ENCODE measurements at regions not wholly inside any gene's neighbourhood (a gene's known extent, or its start where the extent isn't known, plus 50 kb on each side); places are given as distances from the start of the nearest gene placed in this dataset.

DNA sequence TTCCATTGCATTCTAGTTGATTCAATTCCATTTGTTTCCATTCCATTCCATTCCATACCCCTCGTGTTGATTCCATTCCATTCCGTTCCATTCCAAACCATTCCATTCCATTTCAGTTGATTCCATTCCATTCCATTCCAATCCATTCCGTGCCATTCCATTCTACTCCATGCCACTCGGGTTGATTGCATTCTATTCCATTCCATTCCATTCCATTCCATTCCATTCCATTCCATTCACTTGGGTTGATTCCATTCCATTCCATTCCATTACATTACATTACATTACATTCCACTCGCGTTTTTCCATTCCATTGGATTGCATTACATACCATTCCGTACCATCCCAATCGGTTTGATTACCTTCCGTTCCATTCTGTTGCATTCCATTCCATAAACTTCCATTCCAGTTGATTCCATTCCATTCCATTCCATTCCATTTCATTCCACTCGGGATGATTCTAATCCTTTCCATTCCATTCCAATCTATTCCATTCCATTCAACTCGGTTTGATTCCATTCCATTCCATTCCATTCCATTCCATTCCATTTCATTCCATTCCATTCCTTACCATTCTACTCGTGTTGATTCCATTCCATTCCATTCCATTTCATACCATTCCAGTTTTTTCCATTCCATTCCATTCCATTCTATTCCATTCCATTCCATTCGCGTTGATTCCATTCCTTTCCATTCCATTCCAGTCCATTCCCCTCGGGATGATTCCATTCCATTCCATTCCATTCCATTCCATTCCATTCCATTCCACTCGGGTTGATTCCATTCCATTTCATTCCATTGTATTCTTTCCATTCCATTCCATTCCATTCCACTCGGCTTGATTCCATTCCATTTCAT is 1140.4 kb downstream of the RPIA start:
- TF ChIP-seq, protein P1, sequence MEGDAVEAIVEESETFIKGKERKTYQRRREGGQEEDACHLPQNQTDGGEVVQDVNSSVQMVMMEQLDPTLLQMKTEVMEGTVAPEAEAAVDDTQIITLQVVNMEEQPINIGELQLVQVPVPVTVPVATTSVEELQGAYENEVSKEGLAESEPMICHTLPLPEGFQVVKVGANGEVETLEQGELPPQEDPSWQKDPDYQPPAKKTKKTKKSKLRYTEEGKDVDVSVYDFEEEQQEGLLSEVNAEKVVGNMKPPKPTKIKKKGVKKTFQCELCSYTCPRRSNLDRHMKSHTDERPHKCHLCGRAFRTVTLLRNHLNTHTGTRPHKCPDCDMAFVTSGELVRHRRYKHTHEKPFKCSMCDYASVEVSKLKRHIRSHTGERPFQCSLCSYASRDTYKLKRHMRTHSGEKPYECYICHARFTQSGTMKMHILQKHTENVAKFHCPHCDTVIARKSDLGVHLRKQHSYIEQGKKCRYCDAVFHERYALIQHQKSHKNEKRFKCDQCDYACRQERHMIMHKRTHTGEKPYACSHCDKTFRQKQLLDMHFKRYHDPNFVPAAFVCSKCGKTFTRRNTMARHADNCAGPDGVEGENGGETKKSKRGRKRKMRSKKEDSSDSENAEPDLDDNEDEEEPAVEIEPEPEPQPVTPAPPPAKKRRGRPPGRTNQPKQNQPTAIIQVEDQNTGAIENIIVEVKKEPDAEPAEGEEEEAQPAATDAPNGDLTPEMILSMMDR (IDR thresholded peaks at IDR 0.05): no peak
- TF ChIP-seq POLR2A (IDR thresholded peaks at IDR 0.05): no peak

Data from esophagus squamous epithelium (tissue), 4 donors.